PC-3 (cell line): ENCODE measurements at regions not wholly inside any gene's neighbourhood (a gene's known extent, or its start where the extent isn't known, plus 50 kb on each side); places are given as distances from the start of the nearest gene placed in this dataset.

Experiments used
- ATAC-seq: fragments of 200-7000 bp; cut with Tn5 transposase; 2 replicates; pipeline ENCODE4 v1.9.1; 2020; ENCODE audit warnings: mild to moderate bottlenecking, moderate library complexity
- BruUV-seq: library from RNA; stranded (reverse); fragments of 400-500 nt; replicated peaks from 2 replicates; lab custom pipeline; 2021; lab: Mats Ljungman, UMichigan
- CTCF ChIA-PET: fragments of 300-600 bp; sonication (Branson Sonifier 250); formaldehyde crosslinking; loops from one replicate; lab custom pipeline; 2022; ENCODE audit warnings: antibody characterized with exemption; lab: Charles Lee
- POLR2A ChIA-PET: fragments of 300-600 bp; sonication (Branson Sonifier 250); formaldehyde crosslinking; loops from one replicate; lab custom pipeline; 2022; ENCODE audit warnings: antibody characterized with exemption; ENCODE audit not compliant: unreplicated experiment; lab: Charles Lee
- DNase-seq: peaks from one replicate; pipeline ENCODE4 v3.0.0-alpha.2; 2015
- H2AFZ ChIP-seq: fragments of 300-600 bp; sonication (generic); 2 replicates; pipeline ENCODE4 v1.6.0; 2016; ENCODE audit warnings: antibody characterized with exemption, low read length
- H3F3A ChIP-seq: fragments of 300-600 bp; sonication (generic); one replicate; pipeline ENCODE4 v1.6.0; 2017; ENCODE audit warnings: antibody characterized with exemption, low read length, control low read depth, mild to moderate bottlenecking; ENCODE audit not compliant: unreplicated experiment
- H3K27ac ChIP-seq: fragments of 300-600 bp; sonication (generic); 2 replicates; pipeline ENCODE4 v1.5.1; 2016; ENCODE audit warnings: mild to moderate bottlenecking, low read length
- H3K27me3 ChIP-seq: fragments of 300-600 bp; sonication (generic); 2 replicates; pipeline ENCODE4 v1.6.1; 2016; ENCODE audit warnings: low read length, mixed read lengths
- H3K36me3 ChIP-seq: fragments of 300-600 bp; sonication (generic); 2 replicates; pipeline ENCODE4 v1.6.1; 2016; ENCODE audit warnings: low read depth, mixed run types, low read length, mixed read lengths
- H3K4me1 ChIP-seq: fragments of 300-600 bp; sonication (generic); 2 replicates; pipeline ENCODE4 v1.5.1; 2016; ENCODE audit warnings: low read length; ENCODE audit not compliant: insufficient read depth
- H3K4me2 ChIP-seq: fragments of 300-600 bp; sonication (generic); 2 replicates; pipeline ENCODE4 v1.6.0; 2016; ENCODE audit warnings: low read length
- H3K4me3 ChIP-seq: fragments of 300-600 bp; sonication (generic); 2 replicates; pipeline ENCODE4 v1.5.1; 2016; ENCODE audit warnings: mild to moderate bottlenecking, low read length, mixed read lengths
- H3K79me2 ChIP-seq: fragments of 300-600 bp; sonication (generic); 2 replicates; pipeline ENCODE4 v1.6.1; 2017; ENCODE audit warnings: low read length, mixed read lengths
- H3K9ac ChIP-seq: fragments of 300-600 bp; sonication (generic); 2 replicates; pipeline ENCODE4 v1.6.0; 2016; ENCODE audit warnings: mild to moderate bottlenecking, low read length
- H3K9me2 ChIP-seq: fragments of 300-600 bp; sonication (generic); replicated peaks from 2 replicates; pipeline ENCODE4 v1.6.1; 2016; ENCODE audit warnings: mixed run types, low read length, mixed read lengths
- H3K9me3 ChIP-seq: fragments of 300-600 bp; sonication (generic); 2 replicates; pipeline ENCODE4 v1.6.1; 2016; ENCODE audit warnings: low read length, mixed read lengths
- H4K20me1 ChIP-seq: fragments of 300-600 bp; sonication (generic); 2 replicates; pipeline ENCODE4 v1.6.1; 2016; ENCODE audit warnings: low read length, mixed read lengths
- EZH2 ChIP-seq: fragments of 300-600 bp; sonication (generic); IDR thresholded peaks from one replicate; pipeline ENCODE4 v1.6.1; 2017; ENCODE audit warnings: antibody characterized with exemption, mild to moderate bottlenecking, low read length; ENCODE audit not compliant: unreplicated experiment
- EZH2phosphoT487 ChIP-seq: fragments of 300-600 bp; sonication (generic); IDR thresholded peaks from 2 replicates; pipeline ENCODE4 v1.6.1; 2018; ENCODE audit warnings: mild to moderate bottlenecking, antibody characterized with exemption, low read length, borderline replicate concordance
- intact Hi-C: fragments of 100-400 bp; cut with micrococcal nuclease; formaldehyde crosslinking; loops from 2 replicates; pipeline ENCODE4 v1.9.0; 2023
- TF ChIP-seq, protein P1 (sequence below): fragments of 300-600 bp; sonication (generic); conservative IDR thresholded peaks from 2 replicates; pipeline ENCODE4 v1.5.1; 2017; ENCODE audit warnings: antibody characterized with exemption, low read depth, mild to moderate bottlenecking, low read length

DNA sequence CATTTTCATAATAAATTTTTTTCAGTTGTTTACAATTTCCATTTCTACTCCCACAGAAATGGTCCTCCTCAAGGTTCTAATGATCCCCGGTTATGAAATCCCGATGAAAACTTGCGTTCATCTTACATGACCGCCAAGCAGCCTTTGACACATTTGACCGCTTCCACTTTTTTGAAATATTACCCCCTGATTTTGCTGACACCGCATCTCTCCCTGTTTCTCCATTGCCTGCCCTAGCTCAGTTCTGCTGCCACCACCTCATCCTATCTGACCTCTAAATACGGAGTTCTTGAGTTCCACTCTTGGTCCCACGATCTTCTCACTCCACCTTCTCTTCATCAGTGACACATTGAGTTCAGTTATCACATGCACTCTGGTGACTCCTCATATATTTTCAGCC, 74.1 kb downstream of the SLC35B3 start:
- H3K4me2 ChIP-seq = no peak overlapping the region
- H3K27me3 ChIP-seq = peaks cover 86% of the 10 kb centered on the region
- no peak overlapping the region for H3K9ac ChIP-seq
- H3K4me1 ChIP-seq = no peaks in the 10 kb centered on the region
- ChIA-PET POLR2A (no interaction called here), CTCF (no interaction called here)
- H3K79me2 ChIP-seq = no peaks in the 10 kb centered on the region
- no peaks in the 10 kb centered on the region for H3K9me2 ChIP-seq
- DNase-seq (no peak), ATAC-seq (no peak)
- no peak overlapping the region for H2AFZ ChIP-seq
- no TSS peak for BruUV-seq
- H3K27ac ChIP-seq = no peak overlapping the region
- H3K9me3 ChIP-seq = no peaks in the 10 kb centered on the region
- no peaks in the 10 kb centered on the region for H3K36me3 ChIP-seq
- H3K4me3 ChIP-seq = no peak overlapping the region
- TF ChIP-seq EZH2phosphoT487 (no peak), EZH2 (no peak)
- TF ChIP-seq, protein P1, sequence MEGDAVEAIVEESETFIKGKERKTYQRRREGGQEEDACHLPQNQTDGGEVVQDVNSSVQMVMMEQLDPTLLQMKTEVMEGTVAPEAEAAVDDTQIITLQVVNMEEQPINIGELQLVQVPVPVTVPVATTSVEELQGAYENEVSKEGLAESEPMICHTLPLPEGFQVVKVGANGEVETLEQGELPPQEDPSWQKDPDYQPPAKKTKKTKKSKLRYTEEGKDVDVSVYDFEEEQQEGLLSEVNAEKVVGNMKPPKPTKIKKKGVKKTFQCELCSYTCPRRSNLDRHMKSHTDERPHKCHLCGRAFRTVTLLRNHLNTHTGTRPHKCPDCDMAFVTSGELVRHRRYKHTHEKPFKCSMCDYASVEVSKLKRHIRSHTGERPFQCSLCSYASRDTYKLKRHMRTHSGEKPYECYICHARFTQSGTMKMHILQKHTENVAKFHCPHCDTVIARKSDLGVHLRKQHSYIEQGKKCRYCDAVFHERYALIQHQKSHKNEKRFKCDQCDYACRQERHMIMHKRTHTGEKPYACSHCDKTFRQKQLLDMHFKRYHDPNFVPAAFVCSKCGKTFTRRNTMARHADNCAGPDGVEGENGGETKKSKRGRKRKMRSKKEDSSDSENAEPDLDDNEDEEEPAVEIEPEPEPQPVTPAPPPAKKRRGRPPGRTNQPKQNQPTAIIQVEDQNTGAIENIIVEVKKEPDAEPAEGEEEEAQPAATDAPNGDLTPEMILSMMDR = no peak
- no peaks in the 10 kb centered on the region for H3F3A ChIP-seq
- intact Hi-C loops = no loop called here
- H4K20me1 ChIP-seq = no peaks in the 10 kb centered on the region

DNA sequence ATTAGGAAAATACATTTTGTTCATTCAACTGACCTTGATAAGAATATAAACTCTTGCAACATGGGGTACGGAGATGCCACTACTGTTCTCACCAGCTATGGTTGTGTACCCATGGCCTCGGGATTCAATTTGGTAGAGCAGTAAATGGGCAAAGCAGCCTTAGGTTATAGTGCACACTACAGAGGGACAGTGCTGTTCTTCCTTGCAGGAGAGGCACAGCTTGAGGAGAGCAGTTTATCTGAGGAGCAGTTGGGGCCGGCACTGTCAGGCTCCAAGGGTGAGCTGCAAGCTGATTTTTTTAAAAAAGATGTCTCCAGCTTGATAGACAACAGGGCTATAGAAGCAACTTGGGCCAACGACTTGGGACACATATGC, 82.4 kb downstream of the SLC35B3 start:
- Histone ChIP-seq H3K79me2 (no peaks in the 10 kb centered on the region), H4K20me1 (no peaks in the 10 kb centered on the region), H3K36me3 (no peaks in the 10 kb centered on the region), H3K9me2 (no peaks in the 10 kb centered on the region), H3K27ac (no peak overlapping the region), H3K4me2 (no peak overlapping the region), H3K9ac (no peak overlapping the region), H3K9me3 (no peaks in the 10 kb centered on the region), H2AFZ (no peak overlapping the region), H3K4me3 (no peak overlapping the region), H3K4me1 (no peaks in the 10 kb centered on the region), H3F3A (no peaks in the 10 kb centered on the region), H3K27me3 (peaks cover 11% of the 10 kb centered on the region)
- TF ChIP-seq EZH2phosphoT487 = no peak
- TF ChIP-seq EZH2 = no peak
- TF ChIP-seq, protein P1 = no peak
- no TSS peak for BruUV-seq
- POLR2A ChIA-PET = no interaction called here
- intact Hi-C loops = no loop called here
- ATAC-seq = no peak
- CTCF ChIA-PET = no interaction called here
- no peak for DNase-seq

DNA sequence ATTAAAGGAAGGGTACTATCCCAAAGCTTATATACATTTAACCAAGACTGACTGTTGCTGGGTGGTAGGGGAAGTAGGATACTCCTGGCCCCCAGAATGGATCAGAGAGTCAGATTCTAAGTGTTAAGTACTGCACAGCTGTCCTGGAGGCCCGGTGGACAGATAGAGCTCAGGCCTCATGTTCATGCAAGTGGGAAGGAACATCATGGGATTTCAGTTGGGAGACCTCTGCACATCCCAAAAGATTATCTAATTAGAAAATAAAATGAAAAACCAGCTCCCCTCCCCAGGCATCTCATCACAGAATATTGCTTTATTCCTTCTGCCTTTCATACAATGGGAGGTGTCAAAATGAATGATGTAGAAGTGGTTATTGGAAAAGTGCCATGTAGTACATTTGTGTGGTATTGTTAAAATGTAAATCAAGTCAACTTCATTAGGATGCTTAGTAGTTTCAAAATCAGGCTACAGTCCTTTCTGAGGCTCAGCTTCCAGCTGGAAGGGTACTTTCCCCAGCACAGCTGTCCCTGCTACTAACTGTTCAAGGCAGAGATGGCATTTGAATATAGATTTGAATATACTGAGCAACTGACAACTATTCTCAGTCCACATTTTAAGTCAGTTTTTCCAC, 82.9 kb downstream of the SLC35B3 start:
- intact Hi-C loops = no loop called here
- no peak overlapping the region for H3K9ac ChIP-seq
- H3K79me2 ChIP-seq = no peaks in the 10 kb centered on the region
- no peak overlapping the region for H2AFZ ChIP-seq
- no peaks in the 10 kb centered on the region for H3F3A ChIP-seq
- TF ChIP-seq, protein P1 = no peak
- TF ChIP-seq EZH2phosphoT487 (no peak), EZH2 (no peak)
- no peaks in the 10 kb centered on the region for H3K4me1 ChIP-seq
- ChIA-PET POLR2A (no interaction called here), CTCF (no interaction called here)
- H3K9me2 ChIP-seq = no peaks in the 10 kb centered on the region
- no peak overlapping the region for H3K27ac ChIP-seq
- H3K27me3 ChIP-seq = peaks cover 10% of the 10 kb centered on the region
- no peak overlapping the region for H3K4me3 ChIP-seq
- H4K20me1 ChIP-seq = no peaks in the 10 kb centered on the region
- no peak for ATAC-seq
- DNase-seq = no peak
- H3K4me2 ChIP-seq = no peak overlapping the region
- no peaks in the 10 kb centered on the region for H3K9me3 ChIP-seq
- no TSS peak for BruUV-seq
- H3K36me3 ChIP-seq = no peaks in the 10 kb centered on the region
